ENCODE measurements at regions not wholly inside any gene's neighbourhood (a gene's known extent, or its start where the extent isn't known, plus 50 kb on each side); places are given as distances from the start of the nearest gene placed in this dataset.

DNA sequence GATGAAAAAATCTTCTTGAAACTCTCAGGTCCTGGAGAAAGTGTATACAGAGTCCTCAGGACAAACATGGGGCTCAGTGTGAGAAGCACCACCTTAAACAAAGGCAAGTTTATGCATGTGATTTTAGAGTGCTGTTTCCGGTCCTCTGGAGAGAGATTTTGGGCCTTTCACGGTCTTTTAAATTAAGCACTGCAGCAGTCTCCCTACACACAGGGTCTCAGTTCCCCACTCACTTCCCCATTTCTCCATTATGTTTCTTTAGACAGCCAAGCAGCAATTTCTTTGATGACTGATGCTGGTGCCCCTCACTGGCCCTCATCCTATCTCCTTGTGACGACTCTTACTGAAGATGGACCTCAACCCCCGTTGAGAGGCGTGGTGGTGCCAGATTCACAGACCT, 220.2 kb upstream of the CLINT1 start:
- TF ChIP-seq, protein P1, sequence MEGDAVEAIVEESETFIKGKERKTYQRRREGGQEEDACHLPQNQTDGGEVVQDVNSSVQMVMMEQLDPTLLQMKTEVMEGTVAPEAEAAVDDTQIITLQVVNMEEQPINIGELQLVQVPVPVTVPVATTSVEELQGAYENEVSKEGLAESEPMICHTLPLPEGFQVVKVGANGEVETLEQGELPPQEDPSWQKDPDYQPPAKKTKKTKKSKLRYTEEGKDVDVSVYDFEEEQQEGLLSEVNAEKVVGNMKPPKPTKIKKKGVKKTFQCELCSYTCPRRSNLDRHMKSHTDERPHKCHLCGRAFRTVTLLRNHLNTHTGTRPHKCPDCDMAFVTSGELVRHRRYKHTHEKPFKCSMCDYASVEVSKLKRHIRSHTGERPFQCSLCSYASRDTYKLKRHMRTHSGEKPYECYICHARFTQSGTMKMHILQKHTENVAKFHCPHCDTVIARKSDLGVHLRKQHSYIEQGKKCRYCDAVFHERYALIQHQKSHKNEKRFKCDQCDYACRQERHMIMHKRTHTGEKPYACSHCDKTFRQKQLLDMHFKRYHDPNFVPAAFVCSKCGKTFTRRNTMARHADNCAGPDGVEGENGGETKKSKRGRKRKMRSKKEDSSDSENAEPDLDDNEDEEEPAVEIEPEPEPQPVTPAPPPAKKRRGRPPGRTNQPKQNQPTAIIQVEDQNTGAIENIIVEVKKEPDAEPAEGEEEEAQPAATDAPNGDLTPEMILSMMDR (IDR thresholded peaks at IDR 0.05 in 4 of 5, conservative IDR thresholded peaks at IDR 0.05 in 1 of 5) = no peak
- no peak for TF ChIP-seq POLR2A (IDR thresholded peaks at IDR 0.05)

Data from gastrocnemius medialis (tissue), 4 donors.